ENCODE measurements at regions not wholly inside any gene's neighbourhood (a gene's known extent, or its start where the extent isn't known, plus 50 kb on each side); places are given as distances from the start of the nearest gene placed in this dataset.

- no peak for ATAC-seq (ENCODE audit: insufficient number of reproducible peaks, low FRiP score, low read depth)
- H3K27me3 ChIP-seq (replicated peaks; ENCODE audit: insufficient read depth) = no peaks in the 10 kb centered on the region
- no peak overlapping the region for H3K4me3 ChIP-seq
- H3K36me3 ChIP-seq = no peaks in the 10 kb centered on the region
- H3K9me3 ChIP-seq = no peaks in the 10 kb centered on the region
- no peaks in the 10 kb centered on the region for H3K4me1 ChIP-seq (ENCODE audit: control insufficient read depth in 1 of 2, low read depth in 2 of 2)
- DNase-seq (ENCODE audit: low spot score) = no peak
- no peak overlapping the region for H3K27ac ChIP-seq
- TF ChIP-seq, protein P1, sequence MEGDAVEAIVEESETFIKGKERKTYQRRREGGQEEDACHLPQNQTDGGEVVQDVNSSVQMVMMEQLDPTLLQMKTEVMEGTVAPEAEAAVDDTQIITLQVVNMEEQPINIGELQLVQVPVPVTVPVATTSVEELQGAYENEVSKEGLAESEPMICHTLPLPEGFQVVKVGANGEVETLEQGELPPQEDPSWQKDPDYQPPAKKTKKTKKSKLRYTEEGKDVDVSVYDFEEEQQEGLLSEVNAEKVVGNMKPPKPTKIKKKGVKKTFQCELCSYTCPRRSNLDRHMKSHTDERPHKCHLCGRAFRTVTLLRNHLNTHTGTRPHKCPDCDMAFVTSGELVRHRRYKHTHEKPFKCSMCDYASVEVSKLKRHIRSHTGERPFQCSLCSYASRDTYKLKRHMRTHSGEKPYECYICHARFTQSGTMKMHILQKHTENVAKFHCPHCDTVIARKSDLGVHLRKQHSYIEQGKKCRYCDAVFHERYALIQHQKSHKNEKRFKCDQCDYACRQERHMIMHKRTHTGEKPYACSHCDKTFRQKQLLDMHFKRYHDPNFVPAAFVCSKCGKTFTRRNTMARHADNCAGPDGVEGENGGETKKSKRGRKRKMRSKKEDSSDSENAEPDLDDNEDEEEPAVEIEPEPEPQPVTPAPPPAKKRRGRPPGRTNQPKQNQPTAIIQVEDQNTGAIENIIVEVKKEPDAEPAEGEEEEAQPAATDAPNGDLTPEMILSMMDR (IDR thresholded peaks at IDR 0.05) = no peak
Observed at GRCh38 chr9:116002624-116003023, 151.0 kb upstream of the PAPPA start.

GRCh38 chr9:116003397-116003796 is 150.2 kb upstream of the PAPPA start:
- Histone ChIP-seq H3K4me1 (ENCODE audit: control insufficient read depth in 1 of 2, low read depth in 2 of 2) (no peaks in the 10 kb centered on the region), H3K4me3 (no peak overlapping the region), H3K27ac (no peak overlapping the region), H3K9me3 (no peaks in the 10 kb centered on the region), H3K36me3 (no peaks in the 10 kb centered on the region), H3K27me3 (replicated peaks; ENCODE audit: insufficient read depth) (no peaks in the 10 kb centered on the region)
- DNase-seq (ENCODE audit: low spot score) = no peak
- TF ChIP-seq, protein P1 (IDR thresholded peaks at IDR 0.05) = no peak
- no peak for ATAC-seq (ENCODE audit: insufficient number of reproducible peaks, low FRiP score, low read depth)

GRCh38 chr9:116005205-116005604 is 148.4 kb upstream of the PAPPA start:
- ATAC-seq (ENCODE audit: insufficient number of reproducible peaks, low FRiP score, low read depth) = no peak
- TF ChIP-seq, protein P1 (IDR thresholded peaks at IDR 0.05) = no peak
- Histone ChIP-seq H3K36me3 (no peaks in the 10 kb centered on the region), H3K4me3 (no peak overlapping the region), H3K4me1 (ENCODE audit: control insufficient read depth in 1 of 2, low read depth in 2 of 2) (no peaks in the 10 kb centered on the region), H3K27ac (no peak overlapping the region), H3K9me3 (no peaks in the 10 kb centered on the region), H3K27me3 (replicated peaks; ENCODE audit: insufficient read depth) (no peaks in the 10 kb centered on the region)
- no peak for DNase-seq (ENCODE audit: low spot score)

- no peak overlapping the region for H3K4me3 ChIP-seq
- H3K27me3 ChIP-seq (replicated peaks; ENCODE audit: insufficient read depth) = no peaks in the 10 kb centered on the region
- no peak for DNase-seq (ENCODE audit: low spot score)
- ATAC-seq (ENCODE audit: insufficient number of reproducible peaks, low FRiP score, low read depth) = no peak
- H3K4me1 ChIP-seq (ENCODE audit: control insufficient read depth in 1 of 2, low read depth in 2 of 2) = no peaks in the 10 kb centered on the region
- TF ChIP-seq, protein P1 (IDR thresholded peaks at IDR 0.05) = no peak
- H3K27ac ChIP-seq = no peak overlapping the region
- no peaks in the 10 kb centered on the region for H3K36me3 ChIP-seq
- H3K9me3 ChIP-seq = no peaks in the 10 kb centered on the region
Observed at GRCh38 chr9:116007824-116008223, 145.8 kb upstream of the PAPPA start.

DNA sequence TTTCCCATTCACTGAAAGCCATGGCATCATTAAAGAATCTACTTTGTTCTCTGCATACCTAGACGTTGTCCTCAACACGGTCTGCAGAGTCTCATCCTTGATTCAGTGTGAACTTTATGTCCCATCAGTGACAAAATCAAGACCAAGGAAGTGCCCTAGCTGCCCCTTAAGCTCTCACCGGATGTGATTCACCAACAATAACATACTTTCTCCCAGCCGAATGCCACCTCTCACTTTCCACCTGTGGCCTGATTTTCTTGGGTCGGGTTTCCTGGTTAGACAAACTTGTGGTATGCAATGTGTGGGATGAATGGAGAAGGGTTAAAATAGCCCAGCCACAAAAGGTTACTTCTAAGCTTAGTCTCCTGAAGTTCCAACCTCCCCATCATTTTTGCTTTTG is 145.3 kb upstream of the PAPPA start:
- Histone ChIP-seq H3K27ac (no peak overlapping the region), H3K36me3 (no peaks in the 10 kb centered on the region), H3K9me3 (no peaks in the 10 kb centered on the region), H3K4me1 (ENCODE audit: control insufficient read depth in 1 of 2, low read depth in 2 of 2) (no peaks in the 10 kb centered on the region), H3K4me3 (no peak overlapping the region), H3K27me3 (replicated peaks; ENCODE audit: insufficient read depth) (no peaks in the 10 kb centered on the region)
- TF ChIP-seq, protein P1 (IDR thresholded peaks at IDR 0.05) = no peak
- ATAC-seq (ENCODE audit: insufficient number of reproducible peaks, low FRiP score, low read depth) = no peak
- no peak for DNase-seq (ENCODE audit: low spot score)

Measured in thoracic aorta (tissue), 2 donors.